HG03045 (cell line): ENCODE measurements at regions not wholly inside any gene's neighbourhood (a gene's known extent, or its start where the extent isn't known, plus 50 kb on each side); places are given as distances from the start of the nearest gene placed in this dataset.
"Not testable (repeated sequence)": the region's sequence is repeated elsewhere in the genome, so short reads cannot be mapped to it uniquely, and the experiment has no call there.

Source experiments
- ATAC-seq: cut with Tn5 transposase; IDR thresholded peaks from one replicate; pipeline ENCODE4 v1.9.1; 2021; ENCODE audit warnings: mild to moderate bottlenecking, moderate library complexity; ENCODE audit not compliant: unreplicated experiment

DNA sequence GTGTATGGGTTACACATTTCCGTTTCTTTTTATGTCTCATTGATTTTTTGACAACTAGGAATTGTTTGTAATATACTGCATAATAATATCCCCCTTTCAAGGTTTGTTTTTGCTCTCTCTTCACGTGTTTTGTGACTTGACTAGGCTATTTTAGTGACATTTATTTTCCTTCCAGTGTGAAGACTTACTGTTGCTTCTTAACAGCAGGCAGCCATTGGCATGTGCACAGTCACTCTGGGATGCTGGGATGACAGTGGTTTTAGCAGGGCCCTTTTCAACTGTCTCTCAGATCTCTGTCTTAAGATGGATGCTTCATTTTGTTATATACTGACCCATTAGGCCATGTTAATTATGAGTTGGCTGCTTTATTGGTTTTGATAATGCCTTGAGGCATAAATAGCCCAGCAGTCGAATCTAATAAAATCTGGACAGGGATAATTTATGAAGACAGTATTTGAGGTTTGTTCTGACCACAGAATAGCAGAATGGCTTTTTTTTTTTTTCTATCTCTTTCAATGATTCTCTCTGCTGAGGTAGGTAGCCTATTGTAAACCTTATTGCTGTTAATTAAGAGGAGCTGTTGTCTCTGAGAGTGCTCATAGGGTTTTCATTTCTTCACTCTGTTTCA is 536.0 kb downstream of the GABRG2 start:
- no peak for ATAC-seq

DNA sequence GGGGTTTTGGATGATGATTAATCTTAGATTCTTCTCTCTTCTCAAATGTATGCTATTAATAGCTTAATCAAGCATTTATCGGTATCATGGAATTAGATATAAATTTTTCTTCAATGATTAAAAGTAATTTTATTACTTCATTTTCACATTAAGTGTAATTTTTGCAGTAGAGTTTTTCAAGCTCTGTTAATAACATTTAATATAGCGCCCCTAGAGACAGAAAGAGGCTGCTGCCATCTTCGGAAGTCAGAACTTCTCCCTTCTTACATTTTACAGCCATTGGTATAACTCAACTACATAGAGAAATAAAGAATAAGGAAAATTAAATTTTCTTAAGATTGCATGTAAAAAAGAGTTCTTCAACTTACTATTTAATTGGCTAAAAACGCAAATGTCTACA is 540.3 kb downstream of the GABRG2 start:
- ATAC-seq = no peak

GRCh38 chr5:162621726-162622263 is 554.2 kb downstream of the GABRG2 start:
- ATAC-seq = not testable (repeated sequence)

DNA sequence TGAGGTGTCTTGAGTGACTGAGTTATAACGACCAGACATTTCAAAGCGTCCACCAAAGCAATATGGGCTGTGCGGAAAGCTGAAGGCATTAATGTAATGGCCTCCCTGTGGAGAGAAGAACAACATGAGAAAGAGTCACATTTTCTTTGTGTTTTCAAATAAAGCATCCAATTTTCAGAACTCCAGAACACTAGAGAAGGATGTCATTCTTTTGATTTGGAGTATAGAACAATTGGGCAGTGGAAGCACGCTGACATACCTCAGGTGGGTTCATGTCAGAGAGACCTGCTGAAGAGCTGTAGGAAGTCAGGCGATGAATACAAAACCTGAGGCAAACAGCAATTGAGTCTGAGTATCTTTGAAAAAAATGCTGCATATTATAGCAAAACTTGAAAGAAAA is 556.5 kb downstream of the GABRG2 start:
- no peak for ATAC-seq

DNA sequence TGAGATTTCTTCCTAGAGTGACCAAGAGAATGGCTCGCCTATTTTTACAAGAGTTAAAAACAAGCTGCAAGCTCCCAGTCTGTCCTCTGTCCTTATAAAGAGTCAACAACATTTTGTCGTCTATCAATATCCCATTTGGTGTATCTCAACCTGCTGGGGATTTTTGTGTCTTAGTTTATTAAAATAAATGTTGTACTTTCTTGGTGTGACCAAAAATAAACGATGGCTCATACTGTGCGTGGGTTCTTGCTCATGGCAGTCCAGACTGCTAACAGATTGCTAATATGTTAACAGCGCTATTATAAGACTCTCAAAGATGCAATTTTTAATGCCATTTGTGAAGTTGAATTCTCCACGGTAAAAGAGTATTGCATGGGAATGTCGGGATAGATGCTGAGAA is 569.9 kb downstream of the GABRG2 start:
- ATAC-seq = no peak

DNA sequence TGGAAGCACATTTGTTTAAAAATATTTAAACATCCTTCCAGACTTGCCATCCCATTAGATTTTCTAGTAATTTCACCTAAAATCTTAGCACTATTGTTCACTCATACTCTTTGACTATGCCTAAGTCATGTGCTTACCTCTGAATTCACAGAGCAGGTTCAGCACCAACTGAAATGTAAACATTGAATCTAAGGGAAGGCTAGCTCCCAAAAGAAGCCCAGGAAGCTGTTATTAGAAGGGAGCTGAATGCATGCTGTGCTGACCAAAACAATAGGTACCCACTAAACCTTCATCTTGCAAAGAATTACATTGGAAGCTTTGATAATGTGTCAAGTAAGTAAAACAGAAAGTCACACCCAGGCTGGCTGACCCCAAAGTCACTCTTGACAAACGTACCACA is 571.3 kb downstream of the GABRG2 start:
- ATAC-seq = no peak

- ATAC-seq = no peak
Observed at GRCh38 chr5:162641142-162641813, 573.7 kb downstream of the GABRG2 start.

DNA sequence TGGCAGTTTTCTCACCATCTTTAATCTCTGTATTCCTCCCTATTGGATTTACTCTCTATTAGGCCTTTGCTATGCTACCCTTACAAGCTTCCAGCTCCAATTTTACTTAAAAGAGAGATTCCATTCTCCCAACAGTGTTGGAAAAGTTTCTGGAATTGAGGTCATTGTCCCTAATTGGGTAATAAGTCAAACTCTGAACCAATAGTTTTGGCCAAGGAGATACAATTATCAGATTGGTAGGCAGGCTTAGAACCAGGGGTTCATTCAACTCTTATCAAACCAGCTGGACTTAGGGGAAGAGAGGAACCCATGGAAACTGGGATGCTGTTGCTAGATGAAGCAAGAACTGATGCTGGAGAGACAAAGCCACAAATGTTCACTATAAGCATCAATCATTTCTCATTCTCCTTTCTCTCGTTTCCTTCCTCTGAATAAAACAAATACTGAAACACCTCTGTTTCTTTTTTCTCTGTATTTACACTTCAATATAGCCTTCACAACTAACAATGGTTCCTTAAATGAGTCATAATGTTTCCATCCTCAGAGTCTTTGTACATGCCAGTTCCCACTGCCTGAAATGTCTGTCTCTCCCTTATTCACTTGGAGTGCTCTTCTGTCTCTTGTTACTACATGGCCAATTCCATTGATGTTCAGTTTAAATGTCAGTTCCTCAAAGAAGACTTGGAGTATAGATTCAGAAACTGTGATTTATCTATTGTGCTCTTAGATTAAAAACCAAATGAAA is 587.3 kb downstream of the GABRG2 start:
- no peak for ATAC-seq

DNA sequence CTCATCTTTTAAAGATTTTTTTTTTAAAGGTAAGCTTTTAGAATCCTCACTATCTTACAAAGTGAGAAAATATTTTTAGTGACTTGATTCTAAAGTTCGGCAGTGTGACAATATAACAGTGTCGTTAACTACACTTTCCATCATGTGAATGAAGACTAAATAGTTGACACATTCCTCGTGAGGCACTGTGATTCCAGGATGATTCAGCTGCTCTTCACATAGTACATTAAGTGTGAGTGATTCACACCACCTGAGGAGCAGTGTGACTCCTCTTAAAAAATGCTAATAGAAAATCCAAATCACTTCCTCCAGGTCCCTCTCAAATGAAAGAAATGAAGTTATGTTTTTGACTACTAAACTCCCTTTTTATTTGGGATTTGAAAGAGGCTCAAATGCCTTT is 589.5 kb downstream of the GABRG2 start:
- no peak for ATAC-seq

GRCh38 chr5:162664846-162665245 is 597.3 kb downstream of the GABRG2 start:
- no peak for ATAC-seq

DNA sequence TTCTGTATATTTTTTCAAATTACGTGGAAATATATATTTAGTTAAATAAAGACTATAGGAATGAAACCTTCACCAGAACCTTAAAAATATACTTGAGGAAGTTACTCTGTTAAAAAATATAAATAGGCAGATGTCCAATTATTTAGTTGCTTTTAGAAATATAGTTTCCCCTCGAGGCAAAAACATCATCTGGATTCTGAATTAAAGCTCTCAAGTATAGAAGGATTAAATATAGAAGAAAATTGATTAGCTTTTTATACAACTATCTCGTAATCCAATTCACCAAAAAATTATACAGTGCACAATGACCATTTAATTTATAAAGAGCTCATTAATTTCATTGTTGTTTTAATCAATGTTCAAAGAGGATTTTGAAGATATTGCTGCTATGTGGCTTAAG is 601.4 kb downstream of the GABRG2 start:
- ATAC-seq = no peak

DNA sequence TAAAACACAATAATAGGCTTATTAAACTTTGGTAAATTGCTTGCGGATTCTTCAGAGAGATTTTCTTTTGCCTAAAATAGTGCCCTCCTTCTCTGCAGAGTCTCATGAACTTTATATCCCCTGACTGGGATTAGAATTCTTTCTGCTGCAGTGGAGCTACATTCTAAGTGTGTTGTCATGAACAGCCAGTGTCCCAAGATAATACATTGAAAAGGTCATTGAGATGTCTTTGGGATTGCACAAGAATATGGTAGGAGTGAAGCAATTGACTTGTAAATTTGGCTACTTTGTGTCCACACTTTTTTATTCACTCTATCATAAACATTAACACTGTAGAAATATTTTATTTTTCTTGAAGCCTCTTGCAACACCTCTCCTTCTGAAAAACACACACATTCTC is 604.5 kb downstream of the GABRG2 start:
- ATAC-seq = no peak

GRCh38 chr5:162683284-162683683 is 615.7 kb downstream of the GABRG2 start:
- ATAC-seq = no peak

DNA sequence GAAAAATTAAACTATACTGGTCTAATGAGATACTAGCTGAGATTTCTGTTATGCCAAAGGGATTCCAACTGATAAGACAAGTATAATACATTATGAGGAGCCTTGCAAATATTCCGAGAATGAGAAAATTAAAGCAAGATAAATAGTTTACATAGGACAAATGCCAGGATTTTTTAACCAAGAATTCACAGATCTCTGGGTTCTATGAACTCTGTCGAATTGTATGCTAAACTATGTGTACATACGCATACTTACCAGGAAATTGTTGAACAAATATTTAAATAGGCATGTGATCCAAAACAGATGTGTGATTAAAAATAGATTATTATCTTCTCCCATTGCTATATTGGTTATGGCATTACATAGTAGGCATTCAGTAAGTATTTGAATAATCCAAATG is 616.6 kb downstream of the GABRG2 start:
- ATAC-seq = no peak

- ATAC-seq = no peak
Observed at GRCh38 chr5:162685302-162685701, 617.7 kb downstream of the GABRG2 start.

DNA sequence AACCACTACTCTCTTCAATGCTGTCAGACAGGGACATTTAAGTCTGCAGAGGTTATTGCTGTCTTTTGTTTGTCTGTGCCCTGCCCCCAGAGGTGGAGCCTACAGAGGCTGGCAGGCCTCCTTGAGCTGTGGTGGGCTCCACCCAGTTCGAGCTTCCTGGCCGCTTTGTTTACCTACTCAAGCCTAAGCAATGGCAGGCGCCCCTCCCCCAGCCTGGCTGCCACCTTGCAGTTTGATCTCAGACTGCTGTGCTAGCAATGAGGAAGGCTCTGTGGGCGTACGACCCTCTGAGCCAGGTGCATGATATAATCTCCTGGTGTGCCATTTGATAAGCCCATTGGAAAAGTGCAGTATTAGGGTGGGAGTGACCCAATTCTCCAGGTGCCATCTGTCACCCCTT is 628.7 kb downstream of the GABRG2 start:
- not testable (repeated sequence) for ATAC-seq

GRCh38 chr5:162699361-162699760 is 631.8 kb downstream of the GABRG2 start:
- no peak for ATAC-seq

DNA sequence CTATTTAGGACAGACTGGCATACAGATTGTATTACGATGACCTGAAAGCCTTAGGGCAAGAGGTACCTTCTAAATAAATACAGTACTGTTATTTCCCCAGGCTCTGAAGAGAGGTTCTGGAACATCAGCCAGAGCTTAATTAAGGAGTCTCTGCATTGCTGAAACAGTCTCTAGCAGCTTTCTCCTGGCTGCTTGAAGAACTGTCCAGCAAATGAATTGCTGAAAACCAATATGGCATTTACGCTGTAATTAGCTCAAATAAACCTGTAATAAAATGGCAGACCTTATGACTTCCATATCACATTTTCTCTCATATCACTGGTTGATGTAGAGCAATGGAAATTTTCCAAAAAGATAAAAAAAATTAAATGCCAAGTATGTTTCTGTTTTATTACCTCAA is 636.3 kb downstream of the GABRG2 start:
- no peak for ATAC-seq

DNA sequence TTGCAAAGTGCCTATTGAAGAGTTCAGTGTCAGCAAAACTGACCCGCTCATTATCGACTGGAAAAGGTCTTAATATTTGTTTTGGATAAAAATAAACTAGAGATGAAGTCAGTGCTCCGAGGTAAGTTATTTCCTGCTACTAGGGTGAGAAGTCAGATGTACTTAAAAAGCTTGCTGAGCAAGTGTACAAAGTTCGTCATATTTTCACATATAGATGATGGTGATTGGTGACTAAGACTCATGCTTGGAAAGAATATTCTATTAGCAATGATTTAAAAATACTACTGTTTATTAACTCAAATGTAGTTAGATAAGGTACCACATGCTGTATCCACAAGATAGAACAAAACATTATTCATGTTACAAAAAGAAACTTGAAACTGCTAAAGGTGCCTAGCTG is 643.7 kb downstream of the GABRG2 start:
- ATAC-seq = no peak

DNA sequence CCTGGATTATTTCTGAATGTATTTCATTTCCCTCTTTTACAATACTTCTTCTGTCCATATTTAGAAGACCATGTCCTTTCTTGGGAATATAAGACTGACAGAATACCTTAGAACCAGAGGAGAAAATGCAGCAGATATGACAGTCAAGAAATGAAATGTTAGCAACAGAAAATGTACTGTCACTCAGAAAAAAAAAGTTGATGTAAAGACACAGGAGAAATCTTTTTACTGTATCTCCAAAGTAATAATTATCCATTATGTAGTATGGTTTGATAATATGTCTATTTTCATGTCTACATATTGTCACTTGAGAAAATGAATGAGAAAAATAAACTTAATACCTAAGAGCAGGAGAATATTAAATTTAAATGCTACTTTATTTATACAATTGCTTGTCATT is 652.1 kb downstream of the GABRG2 start:
- no peak for ATAC-seq

DNA sequence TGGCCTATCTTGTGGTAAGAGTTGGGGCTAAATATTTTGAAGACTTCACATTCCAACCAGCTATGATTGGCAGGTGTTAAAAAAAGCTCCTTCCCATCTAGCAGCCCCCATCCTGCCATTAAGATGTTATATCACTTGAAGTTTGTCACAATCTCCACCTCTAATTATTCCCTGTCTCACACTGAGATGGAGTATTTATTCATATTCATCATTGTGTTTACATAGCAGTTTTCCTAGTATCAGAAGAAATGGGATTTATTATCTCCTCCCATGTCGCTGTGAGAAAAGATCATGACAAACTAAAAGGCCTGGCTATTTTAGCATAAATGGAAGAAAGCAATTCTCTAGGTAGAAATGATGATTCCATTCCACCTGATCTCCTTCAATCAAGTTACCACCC is 653.6 kb downstream of the GABRG2 start:
- no peak for ATAC-seq

DNA sequence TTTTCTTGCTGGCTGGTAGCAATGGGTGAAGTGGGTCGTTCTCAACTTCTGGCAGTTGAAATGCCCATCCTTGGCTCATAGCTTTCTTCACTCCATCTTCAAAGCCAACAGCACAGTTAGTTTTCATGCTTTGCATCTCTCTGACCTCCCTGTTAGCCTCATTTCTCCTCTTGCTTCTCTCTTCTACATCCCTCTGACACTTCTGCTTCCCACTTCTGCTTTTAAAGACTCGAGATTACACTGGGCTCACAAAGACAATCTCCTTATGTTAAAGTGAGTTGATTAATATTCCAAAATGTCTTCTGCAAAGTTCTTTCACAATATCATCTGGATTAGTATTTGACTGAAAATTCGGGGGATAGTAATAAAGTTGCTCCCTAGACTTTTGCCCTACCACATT is 684.8 kb upstream of the CCNG1 start:
- ATAC-seq = no peak
